ENCODE measurements at regions not wholly inside any gene's neighbourhood (a gene's known extent, or its start where the extent isn't known, plus 50 kb on each side); places are given as distances from the start of the nearest gene placed in this dataset.

- no peak for DNase-seq (ENCODE audit: low spot score)
These were observed 230.7 kb upstream of the DIO3 start for GRCh38 chr14:101330416-101331140.

GRCh38 chr14:101331141-101331525 is 230.2 kb upstream of the DIO3 start:
- DNase-seq (ENCODE audit: low spot score): no peak

- DNase-seq (ENCODE audit: low spot score): no peak
These were observed 229.6 kb upstream of the DIO3 start for GRCh38 chr14:101331661-101332169.

GRCh38 chr14:101332281-101332680 is 229.0 kb upstream of the DIO3 start:
- no peak for DNase-seq (ENCODE audit: low spot score)

- DNase-seq (ENCODE audit: low spot score): no peak
These were observed 227.7 kb upstream of the DIO3 start for GRCh38 chr14:101333335-101334280.

- DNase-seq (ENCODE audit: low spot score): no peak
These were observed 226.6 kb upstream of the DIO3 start for GRCh38 chr14:101334656-101335055.

- DNase-seq (ENCODE audit: low spot score): no peak
These were observed 226.1 kb upstream of the DIO3 start for GRCh38 chr14:101335061-101335661.

- DNase-seq (ENCODE audit: low spot score): no peak
These were observed 225.1 kb upstream of the DIO3 start for GRCh38 chr14:101336183-101336582.

- DNase-seq (ENCODE audit: low spot score): no peak
These were observed 224.2 kb upstream of the DIO3 start for GRCh38 chr14:101337053-101337452.

GRCh38 chr14:101340556-101340955 is 220.7 kb upstream of the DIO3 start:
- DNase-seq (ENCODE audit: low spot score): no peak

- DNase-seq (ENCODE audit: low spot score): no peak
These were observed 213.2 kb upstream of the DIO3 start for GRCh38 chr14:101347893-101348777.

- no peak for DNase-seq (ENCODE audit: low spot score)
These were observed 212.2 kb upstream of the DIO3 start for GRCh38 chr14:101349108-101349507.

- no peak for DNase-seq (ENCODE audit: low spot score)
These were observed 211.3 kb upstream of the DIO3 start for GRCh38 chr14:101350021-101350420.

- DNase-seq (ENCODE audit: low spot score): no peak
These were observed 210.6 kb upstream of the DIO3 start for GRCh38 chr14:101350691-101351090.

- no peak for DNase-seq (ENCODE audit: low spot score)
These were observed 210.1 kb upstream of the DIO3 start for GRCh38 chr14:101351146-101351545.

GRCh38 chr14:101351769-101352168 is 209.5 kb upstream of the DIO3 start:
- no peak for DNase-seq (ENCODE audit: low spot score)

GRCh38 chr14:101352567-101352966 is 208.7 kb upstream of the DIO3 start:
- no peak for DNase-seq (ENCODE audit: low spot score)

- DNase-seq (ENCODE audit: low spot score): no peak
These were observed 207.9 kb upstream of the DIO3 start for GRCh38 chr14:101353422-101353821.

- no peak for DNase-seq (ENCODE audit: low spot score)
These were observed 206.6 kb upstream of the DIO3 start for GRCh38 chr14:101354726-101355125.

GRCh38 chr14:101355284-101355683 is 206.0 kb upstream of the DIO3 start:
- no peak for DNase-seq (ENCODE audit: low spot score)

- DNase-seq (ENCODE audit: low spot score): no peak
These were observed 204.3 kb upstream of the DIO3 start for GRCh38 chr14:101357038-101357437.

All from COLO829 (cell line).